ENCODE measurements at regions not wholly inside any gene's neighbourhood (a gene's known extent, or its start where the extent isn't known, plus 50 kb on each side); places are given as distances from the start of the nearest gene placed in this dataset.

DNA sequence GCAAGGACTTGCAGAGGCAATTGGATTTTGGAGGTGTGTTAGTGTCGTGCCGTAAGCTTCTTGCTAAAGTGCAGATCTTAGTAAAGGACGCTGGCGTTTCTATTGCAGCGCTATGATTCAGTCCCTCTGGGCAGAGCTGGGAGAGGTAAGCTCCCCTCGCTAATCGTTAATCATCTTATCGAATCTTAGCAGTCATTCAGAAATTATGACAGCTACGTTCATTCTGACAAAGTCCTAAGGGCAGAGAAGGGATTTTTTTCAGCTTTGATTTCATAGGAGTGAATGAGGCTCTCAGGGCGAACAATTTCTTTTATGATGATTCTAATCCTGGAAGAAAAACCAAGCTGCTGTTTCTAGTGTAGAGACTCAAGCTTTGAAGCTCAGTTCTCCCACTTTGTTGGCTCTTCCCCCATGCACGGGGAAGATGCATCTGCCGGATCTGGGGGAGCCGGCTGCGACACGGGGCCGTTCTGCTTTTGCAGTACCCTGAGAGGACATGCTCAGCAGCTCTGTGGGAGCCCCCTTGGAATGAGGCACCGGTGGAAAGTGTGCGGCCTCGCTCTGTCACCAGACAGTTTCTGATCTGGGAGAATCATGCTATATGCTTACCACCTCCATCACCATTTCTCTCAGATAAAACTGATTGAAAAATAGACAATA, 79.1 kb upstream of the SLC22A23 start (continued):
- TF ChIP-seq, protein P1, sequence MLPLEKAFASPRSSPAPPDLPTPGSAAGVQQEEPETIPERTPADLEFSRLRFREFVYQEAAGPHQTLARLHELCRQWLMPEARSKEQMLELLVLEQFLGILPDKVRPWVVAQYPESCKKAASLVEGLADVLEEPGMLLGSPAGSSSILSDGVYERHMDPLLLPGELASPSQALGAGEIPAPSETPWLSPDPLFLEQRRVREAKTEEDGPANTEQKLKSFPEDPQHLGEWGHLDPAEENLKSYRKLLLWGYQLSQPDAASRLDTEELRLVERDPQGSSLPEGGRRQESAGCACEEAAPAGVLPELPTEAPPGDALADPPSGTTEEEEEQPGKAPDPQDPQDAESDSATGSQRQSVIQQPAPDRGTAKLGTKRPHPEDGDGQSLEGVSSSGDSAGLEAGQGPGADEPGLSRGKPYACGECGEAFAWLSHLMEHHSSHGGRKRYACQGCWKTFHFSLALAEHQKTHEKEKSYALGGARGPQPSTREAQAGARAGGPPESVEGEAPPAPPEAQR (CRISPR knock-in tag; IDR thresholded peaks at IDR 0.05) = no peak
- no peak for TF ChIP-seq ZNF671 (CRISPR knock-in tag; IDR thresholded peaks at IDR 0.05)
- TF ChIP-seq, protein P2, sequence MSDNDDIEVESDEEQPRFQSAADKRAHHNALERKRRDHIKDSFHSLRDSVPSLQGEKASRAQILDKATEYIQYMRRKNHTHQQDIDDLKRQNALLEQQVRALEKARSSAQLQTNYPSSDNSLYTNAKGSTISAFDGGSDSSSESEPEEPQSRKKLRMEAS (CRISPR knock-in tag; IDR thresholded peaks at IDR 0.05) = no peak
- TF ChIP-seq, protein P3, sequence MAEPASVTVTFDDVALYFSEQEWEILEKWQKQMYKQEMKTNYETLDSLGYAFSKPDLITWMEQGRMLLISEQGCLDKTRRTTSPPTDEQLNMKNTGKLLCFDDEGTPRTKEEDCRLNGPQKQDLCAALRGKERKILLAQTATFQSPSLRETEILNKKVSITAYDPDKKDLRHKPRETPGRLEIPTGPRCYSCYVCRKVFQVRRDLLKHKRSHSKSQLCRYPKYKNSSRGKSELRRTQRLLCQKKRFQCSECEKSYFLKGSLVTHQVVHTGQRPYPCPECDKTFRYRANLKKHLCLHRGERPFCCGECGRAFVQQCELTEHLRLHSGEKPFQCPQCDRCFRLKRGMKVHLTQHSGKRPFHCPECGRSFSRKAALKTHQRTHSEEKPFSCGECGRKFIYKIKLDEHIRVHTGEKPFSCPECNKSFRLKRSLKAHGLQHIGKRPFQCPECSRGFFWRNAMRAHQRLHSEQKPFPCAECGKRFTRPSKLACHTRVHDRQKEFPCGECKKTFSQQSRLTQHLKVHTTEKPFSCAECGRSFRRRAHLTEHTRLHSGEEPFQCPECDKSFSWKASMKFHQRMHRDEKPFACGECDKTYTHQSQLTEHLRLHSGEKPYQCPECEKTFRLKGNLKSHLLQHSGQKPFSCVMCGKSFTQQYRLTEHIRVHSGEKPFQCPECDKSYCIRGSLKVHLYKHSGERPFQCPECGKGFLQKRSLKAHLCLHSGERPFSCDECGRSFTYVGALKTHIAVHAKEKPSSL (CRISPR knock-in tag; conservative IDR thresholded peaks at IDR 0.05) = no peak
- TF ChIP-seq, protein P4, sequence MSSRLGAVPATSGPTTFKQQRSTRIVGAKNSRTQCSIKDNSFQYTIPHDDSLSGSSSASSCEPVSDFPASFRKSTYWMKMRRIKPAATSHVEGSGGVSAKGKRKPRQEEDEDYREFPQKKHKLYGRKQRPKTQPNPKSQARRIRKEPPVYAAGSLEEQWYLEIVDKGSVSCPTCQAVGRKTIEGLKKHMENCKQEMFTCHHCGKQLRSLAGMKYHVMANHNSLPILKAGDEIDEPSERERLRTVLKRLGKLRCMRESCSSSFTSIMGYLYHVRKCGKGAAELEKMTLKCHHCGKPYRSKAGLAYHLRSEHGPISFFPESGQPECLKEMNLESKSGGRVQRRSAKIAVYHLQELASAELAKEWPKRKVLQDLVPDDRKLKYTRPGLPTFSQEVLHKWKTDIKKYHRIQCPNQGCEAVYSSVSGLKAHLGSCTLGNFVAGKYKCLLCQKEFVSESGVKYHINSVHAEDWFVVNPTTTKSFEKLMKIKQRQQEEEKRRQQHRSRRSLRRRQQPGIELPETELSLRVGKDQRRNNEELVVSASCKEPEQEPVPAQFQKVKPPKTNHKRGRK (CRISPR knock-in tag; IDR thresholded peaks at IDR 0.05; ENCODE audit: borderline replicate concordance) = no peak
- TF ChIP-seq CREM (CRISPR knock-in tag; IDR thresholded peaks at IDR 0.05) = no peak
- no peak for TF ChIP-seq ZNF263 (CRISPR knock-in tag; IDR thresholded peaks at IDR 0.05; ENCODE audit: low read depth)
- TF ChIP-seq, protein P5, sequence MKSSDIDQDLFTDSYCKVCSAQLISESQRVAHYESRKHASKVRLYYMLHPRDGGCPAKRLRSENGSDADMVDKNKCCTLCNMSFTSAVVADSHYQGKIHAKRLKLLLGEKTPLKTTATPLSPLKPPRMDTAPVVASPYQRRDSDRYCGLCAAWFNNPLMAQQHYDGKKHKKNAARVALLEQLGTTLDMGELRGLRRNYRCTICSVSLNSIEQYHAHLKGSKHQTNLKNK (CRISPR knock-in tag; IDR thresholded peaks at IDR 0.05) = no peak
- TF ChIP-seq ZNF423 (CRISPR knock-in tag; IDR thresholded peaks at IDR 0.05) = no peak
- TF ChIP-seq ESRRA (CRISPR knock-in tag; IDR thresholded peaks at IDR 0.05; ENCODE audit: borderline replicate concordance) = no peak

DNA sequence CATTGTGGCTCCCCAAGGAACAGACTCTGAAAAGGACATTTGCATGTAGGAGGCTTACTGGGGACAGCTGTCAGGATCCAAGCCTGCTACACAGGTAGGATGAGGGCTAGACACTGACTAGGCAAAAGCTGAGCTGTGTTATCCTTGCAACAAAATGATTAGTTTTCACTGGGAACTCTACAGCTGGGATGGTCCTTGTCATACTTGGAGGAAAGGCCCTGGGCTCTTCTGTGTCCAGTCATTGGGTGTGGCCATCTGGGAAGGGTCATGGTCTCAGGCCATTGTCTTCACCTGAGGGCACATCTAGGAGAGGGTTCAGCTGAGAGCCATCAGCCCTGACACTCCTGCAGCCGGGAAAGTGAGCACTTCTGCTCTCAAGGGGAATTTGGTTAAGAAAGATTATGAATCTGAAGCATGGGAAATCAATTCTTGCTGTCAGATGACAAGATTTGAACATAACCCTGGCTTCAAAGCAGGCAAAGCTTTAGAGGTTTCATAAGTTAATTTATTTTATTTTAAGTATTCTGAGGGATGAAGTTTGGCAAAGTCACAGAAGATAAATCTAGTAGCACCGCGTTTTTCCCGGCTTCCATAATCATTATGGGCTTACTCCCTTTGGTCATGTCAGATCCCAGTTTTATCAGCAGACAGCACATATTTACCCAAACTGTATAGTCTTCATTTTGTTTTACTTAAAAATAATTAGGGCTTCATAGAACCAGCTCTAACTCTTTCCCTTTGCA, 78.4 kb upstream of the SLC22A23 start:
- Mint-ChIP-seq H3K4me1 (no peaks in the 10 kb centered on the region), H3K36me3 (no peaks in the 10 kb centered on the region), H3K4me3 (no peak overlapping the region), H3K27me3 (ENCODE audit: low read depth) (peaks cover 12% of the 10 kb centered on the region), H3K9me3 (peaks cover 4% of the 10 kb centered on the region; the same call in 1 of the 2 replicates), H3K27ac (no peak overlapping the region)
- DNase-seq (ENCODE audit: low spot score) = no peak
- CTCF ChIA-PET = interaction anchor here (1.1 kb wide), 1 partner anchor 28 kb away, joined by 4 read pairs; no protein-coding TSS in a partner anchor
- POLR2A ChIA-PET = no interaction called here
- no peak for ATAC-seq
- TF ChIP-seq OVOL2 (CRISPR knock-in tag; IDR thresholded peaks at IDR 0.05; ENCODE audit: borderline replicate concordance) = no peak
- no peak for TF ChIP-seq SMAD3 (CRISPR knock-in tag; IDR thresholded peaks at IDR 0.05; ENCODE audit: borderline replicate concordance)
- TF ChIP-seq, protein P6, sequence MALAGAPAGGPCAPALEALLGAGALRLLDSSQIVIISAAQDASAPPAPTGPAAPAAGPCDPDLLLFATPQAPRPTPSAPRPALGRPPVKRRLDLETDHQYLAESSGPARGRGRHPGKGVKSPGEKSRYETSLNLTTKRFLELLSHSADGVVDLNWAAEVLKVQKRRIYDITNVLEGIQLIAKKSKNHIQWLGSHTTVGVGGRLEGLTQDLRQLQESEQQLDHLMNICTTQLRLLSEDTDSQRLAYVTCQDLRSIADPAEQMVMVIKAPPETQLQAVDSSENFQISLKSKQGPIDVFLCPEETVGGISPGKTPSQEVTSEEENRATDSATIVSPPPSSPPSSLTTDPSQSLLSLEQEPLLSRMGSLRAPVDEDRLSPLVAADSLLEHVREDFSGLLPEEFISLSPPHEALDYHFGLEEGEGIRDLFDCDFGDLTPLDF (CRISPR knock-in tag; IDR thresholded peaks at IDR 0.05) = no peak

DNA sequence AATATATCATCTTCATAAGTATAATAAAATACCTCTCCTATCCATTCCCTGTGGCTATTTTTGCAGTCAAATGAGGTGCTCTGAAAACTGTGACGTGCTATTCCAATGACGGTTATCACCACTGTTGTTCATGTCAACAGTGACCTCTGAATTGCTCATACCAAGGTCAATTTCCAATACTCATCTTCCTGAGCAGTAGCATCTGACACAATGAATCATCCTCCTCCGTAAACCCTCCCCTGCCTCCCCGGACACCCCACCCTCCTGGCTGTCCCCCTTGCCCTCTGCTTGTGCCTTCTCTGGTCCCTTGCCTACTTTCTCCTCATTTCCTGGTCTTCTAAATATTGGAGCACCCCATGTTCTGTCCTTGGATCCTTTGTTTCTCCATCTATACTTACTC, 77.7 kb upstream of the SLC22A23 start:
- ATAC-seq = no peak
- no peak for TF ChIP-seq ATF1 (CRISPR knock-in tag; IDR thresholded peaks at IDR 0.05)
- TF ChIP-seq ELF4 (CRISPR knock-in tag; IDR thresholded peaks at IDR 0.05; ENCODE audit: low read depth) = no peak
- TF ChIP-seq ZNF121 (CRISPR knock-in tag; IDR thresholded peaks at IDR 0.05) = no peak
- no peak for TF ChIP-seq NR1H2 (CRISPR knock-in tag; IDR thresholded peaks at IDR 0.05)
- TF ChIP-seq GRHL2 (CRISPR knock-in tag; IDR thresholded peaks at IDR 0.05; ENCODE audit: insufficient replicate concordance, severe bottlenecking) = no peak
- TF ChIP-seq ZNF416 (CRISPR knock-in tag; IDR thresholded peaks at IDR 0.05) = no peak
- no peak for DNase-seq (ENCODE audit: low spot score)
- H3K9me3 Mint-ChIP-seq = peaks cover 4% of the 10 kb centered on the region; the same call in 1 of the 2 replicates
- H3K27ac Mint-ChIP-seq = no peak overlapping the region
- ChIA-PET CTCF (no interaction called here), POLR2A (no interaction called here)
- H3K4me1 Mint-ChIP-seq = no peaks in the 10 kb centered on the region
- peaks cover 12% of the 10 kb centered on the region for H3K27me3 Mint-ChIP-seq (ENCODE audit: low read depth)
- no peaks in the 10 kb centered on the region for H3K36me3 Mint-ChIP-seq
- H3K4me3 Mint-ChIP-seq = no peak overlapping the region

Data from WTC11 (cell line).